Bronchial epithelial cell (primary cell): ENCODE measurements at regions not wholly inside any gene's neighbourhood (a gene's known extent, or its start where the extent isn't known, plus 50 kb on each side); places are given as distances from the start of the nearest gene placed in this dataset.

Experiments used
- DNase-seq: peaks from one replicate; pipeline ENCODE4 v3.0.0-alpha.2; 2010; ENCODE audit warnings: low read depth
- FAIRE-seq: peaks from 2 replicates; lab custom pipeline; 2011; peaks lifted over from hg19 to GRCh38; lab: Jason Lieb, UNC
- H3K27me3 ChIP-seq: 2 replicates; pipeline ENCODE4 v1.5.1; 2011; ENCODE audit warnings: low read length; ENCODE audit not compliant: control insufficient read depth, insufficient read depth
- H3K36me3 ChIP-seq: 2 replicates; pipeline ENCODE4 v1.5.1; 2011; ENCODE audit warnings: low read length; ENCODE audit not compliant: control insufficient read depth, insufficient read depth
- H3K4me3 ChIP-seq: 2 replicates; pipeline ENCODE4 v1.5.1; 2011; ENCODE audit warnings: mild to moderate bottlenecking, low read depth, low read length, control low read depth
- CTCF ChIP-seq: IDR thresholded peaks from 2 replicates; pipeline ENCODE4 v1.5.1; 2011; ENCODE audit warnings: mild to moderate bottlenecking, moderate library complexity, low read length, control low read depth, inconsistent platforms; ENCODE audit not compliant: insufficient read depth, severe bottlenecking

GRCh38 chr15:39151545-39151944 lies 429.3 kb upstream of the THBS1 start:
- Histone ChIP-seq H3K27me3 (no peaks in the 10 kb centered on the region), H3K36me3 (no peaks in the 10 kb centered on the region), H3K4me3 (no peak overlapping the region)
- TF ChIP-seq CTCF = no peak
- FAIRE-seq (no peak), DNase-seq (no peak)

- Histone ChIP-seq H3K4me3 (no peak overlapping the region), H3K27me3 (no peaks in the 10 kb centered on the region), H3K36me3 (no peaks in the 10 kb centered on the region)
- no peak for FAIRE-seq
- DNase-seq = no peak
- TF ChIP-seq CTCF = no peak
These were observed 427.7 kb upstream of the THBS1 start for GRCh38 chr15:39153058-39153714.

GRCh38 chr15:39153716-39154115 lies 427.2 kb upstream of the THBS1 start:
- no peaks in the 10 kb centered on the region for H3K27me3 ChIP-seq
- no peaks in the 10 kb centered on the region for H3K36me3 ChIP-seq
- FAIRE-seq = no peak
- H3K4me3 ChIP-seq = no peak overlapping the region
- no peak for TF ChIP-seq CTCF
- no peak for DNase-seq

GRCh38 chr15:39154227-39154638 lies 426.6 kb upstream of the THBS1 start:
- no peaks in the 10 kb centered on the region for H3K27me3 ChIP-seq
- no peaks in the 10 kb centered on the region for H3K36me3 ChIP-seq
- peak; percentile 46 for TF ChIP-seq CTCF
- FAIRE-seq (no peak), DNase-seq (no peak)
- H3K4me3 ChIP-seq = no peak overlapping the region

GRCh38 chr15:39154776-39155175 lies 426.1 kb upstream of the THBS1 start:
- H3K27me3 ChIP-seq = no peaks in the 10 kb centered on the region
- TF ChIP-seq CTCF = no peak
- FAIRE-seq = no peak

GRCh38 chr15:39156166-39156565 lies 424.7 kb upstream of the THBS1 start:
- H3K36me3 ChIP-seq = no peaks in the 10 kb centered on the region
- H3K27me3 ChIP-seq = no peaks in the 10 kb centered on the region
- H3K4me3 ChIP-seq = no peak overlapping the region
- DNase-seq (no peak), FAIRE-seq (no peak)
- TF ChIP-seq CTCF = no peak

More at GRCh38 chr15:39154776-39155175, 426.1 kb upstream of the THBS1 start:
- Histone ChIP-seq H3K36me3 (no peaks in the 10 kb centered on the region), H3K4me3 (no peak overlapping the region)
- DNase-seq = no peak
